ENCODE measurements at regions not wholly inside any gene's neighbourhood (a gene's known extent, or its start where the extent isn't known, plus 50 kb on each side); places are given as distances from the start of the nearest gene placed in this dataset.

DNA sequence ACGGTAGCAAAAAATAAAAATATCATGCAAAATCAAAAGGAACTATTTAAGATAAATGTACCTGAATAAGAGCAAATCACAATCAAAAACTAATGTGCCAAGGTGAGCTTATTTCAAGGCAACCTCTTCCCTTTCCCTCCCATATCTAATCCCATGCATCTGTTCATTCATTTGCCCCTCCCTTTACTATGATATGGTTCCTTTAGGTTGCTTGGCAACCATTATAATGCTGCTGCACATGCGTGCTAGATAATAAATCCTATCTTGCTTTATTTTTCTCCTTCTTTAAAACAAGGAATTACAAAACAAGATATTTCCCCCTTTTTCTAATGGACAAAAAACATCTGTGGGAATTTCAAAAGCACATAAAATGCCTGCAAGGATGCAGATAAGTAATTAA lies 318.2 kb upstream of the POU3F2 start:
- DNase-seq, result no peak

DNA sequence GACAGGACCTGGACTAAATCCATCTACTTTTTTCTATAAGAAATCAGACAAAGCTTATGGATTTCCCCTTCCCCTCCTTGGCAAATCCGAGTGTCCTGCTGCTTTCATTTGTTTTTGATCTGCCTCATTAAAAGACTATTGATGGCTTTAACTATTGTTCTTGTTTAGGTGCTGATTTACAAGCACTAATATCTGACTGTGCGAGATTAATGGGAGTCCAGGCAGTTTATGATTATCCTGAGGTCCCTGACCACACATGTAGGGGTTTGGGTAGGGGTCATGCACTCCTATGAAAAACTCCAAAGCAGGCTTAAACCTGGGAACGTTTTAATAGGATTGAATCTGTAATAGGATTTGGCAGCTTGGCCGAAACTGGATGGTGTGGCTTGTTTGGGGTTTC lies 317.5 kb upstream of the POU3F2 start:
- DNase-seq, result no peak

DNA sequence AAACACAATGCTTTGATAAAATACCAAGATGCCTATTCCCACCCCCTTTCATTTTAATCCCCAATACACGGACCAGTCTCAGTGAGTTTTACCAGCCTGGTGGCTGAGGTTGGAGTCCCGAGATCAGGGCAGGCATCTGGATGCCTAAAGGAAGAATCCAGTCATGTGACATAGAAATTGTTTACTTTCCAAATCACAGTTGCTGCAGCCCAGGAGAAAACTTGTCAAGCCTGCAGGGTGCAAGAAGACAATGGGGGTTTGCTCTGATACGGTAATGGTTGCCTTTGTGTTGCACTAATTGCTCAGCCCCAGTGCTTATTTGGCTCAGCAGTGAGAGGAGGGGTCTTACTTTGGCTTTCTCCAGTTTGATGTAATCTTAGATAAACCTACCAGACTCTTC lies 308.5 kb upstream of the POU3F2 start:
- DNase-seq, result no peak

DNA sequence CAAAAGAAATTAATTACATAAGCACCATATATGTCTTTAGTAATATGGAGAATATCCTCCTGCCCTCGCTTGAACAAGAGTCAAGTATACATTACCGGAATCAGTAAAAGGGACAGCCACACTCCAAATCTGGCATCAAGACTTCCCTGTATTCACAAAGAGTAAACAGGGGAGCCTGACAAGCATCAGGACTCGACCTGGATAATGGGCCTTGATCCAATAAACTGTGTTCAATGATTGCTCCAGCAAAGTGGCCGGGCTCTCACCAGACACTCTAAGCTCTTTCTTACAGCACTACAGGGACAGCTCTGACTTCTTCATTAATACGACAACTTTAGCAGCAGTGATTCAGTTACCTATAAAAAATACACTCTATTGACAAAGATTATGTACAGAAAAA lies 307.9 kb upstream of the POU3F2 start:
- DNase-seq, result no peak

DNA sequence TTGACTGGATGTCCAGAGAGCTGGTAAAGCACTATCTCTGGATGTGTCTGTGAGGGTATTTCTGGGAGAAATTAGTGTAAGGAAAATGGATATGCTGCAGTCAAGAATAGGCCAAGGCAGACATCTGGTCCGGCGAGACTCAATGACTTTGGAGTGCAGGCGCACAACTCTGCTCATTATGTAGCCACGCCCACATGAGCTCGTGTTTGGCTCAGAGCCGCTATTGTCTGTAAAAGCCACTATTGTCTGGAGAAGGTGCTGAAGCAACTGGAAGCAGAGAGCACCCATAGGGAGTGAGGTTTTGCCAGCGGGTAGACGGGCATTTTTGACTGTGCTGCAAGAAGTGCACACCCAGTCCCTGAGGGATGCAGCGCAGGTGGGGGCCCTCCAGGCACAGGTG lies 305.0 kb upstream of the POU3F2 start:
- peak in 46 of 56 donors; percentile 4 to 75 (median 44) for DNase-seq

DNA sequence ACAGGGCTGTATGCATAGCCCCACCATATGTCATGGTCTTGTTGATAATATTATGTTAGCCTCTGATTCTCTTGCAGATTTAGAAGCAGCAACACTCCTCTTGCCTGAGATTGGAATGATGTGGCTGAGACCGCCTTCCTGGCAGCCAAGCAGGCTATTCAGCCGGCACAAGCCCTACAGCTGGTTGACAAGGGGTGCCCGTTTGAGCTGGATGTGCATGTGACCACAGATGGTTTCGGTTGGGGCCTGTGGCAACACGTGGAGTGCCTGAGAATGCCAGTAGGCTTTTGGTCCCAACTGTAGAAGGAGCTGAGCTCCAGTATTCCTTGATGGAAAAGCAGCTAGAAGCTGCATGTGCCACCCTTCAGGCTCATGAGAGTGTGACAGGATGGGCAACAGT lies 303.6 kb upstream of the POU3F2 start:
- peak in 19 of 56 donors; percentile 6 to 62 (median 19) for DNase-seq

DNA sequence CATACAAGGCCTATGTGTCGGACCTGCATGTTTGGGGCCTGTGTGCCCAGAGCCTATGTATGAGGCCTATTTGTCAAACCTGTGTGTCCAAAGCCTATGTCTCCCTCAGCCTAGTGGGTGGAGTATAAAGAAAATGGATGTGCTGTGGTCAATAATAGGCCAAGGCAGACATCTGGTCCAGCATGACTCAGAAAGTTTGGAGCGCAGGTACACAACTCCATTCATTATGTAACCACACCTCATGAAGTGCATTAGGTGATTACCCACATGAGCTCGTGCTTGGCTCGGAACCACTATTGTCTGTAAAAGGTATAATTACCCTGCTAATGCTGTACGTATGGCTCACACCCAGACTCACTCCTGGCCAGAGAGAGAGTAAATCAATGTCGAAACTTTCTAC lies 302.4 kb upstream of the POU3F2 start:
- DNase-seq, result no peak

DNA sequence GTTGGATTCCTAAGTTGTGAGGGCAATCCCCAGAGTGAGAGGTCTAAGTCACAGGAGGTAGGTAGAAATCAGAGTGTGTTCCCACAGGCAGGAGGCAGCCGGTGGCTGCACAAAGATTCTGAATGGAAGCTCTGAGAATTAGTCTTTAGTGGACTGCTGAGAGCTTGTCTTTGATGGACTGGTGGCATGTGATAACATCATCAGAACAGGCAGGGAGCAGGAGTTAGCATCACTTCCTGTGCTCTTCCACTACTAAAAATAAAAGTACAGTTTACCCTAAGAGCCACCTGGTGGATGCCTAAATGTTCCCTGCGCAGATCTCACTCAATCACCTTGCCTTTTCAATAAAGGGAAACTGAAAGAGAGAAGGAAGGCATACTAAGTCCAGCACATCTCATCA lies 294.6 kb upstream of the POU3F2 start:
- DNase-seq, result peak in 1 of 56 donors; percentile 3

DNA sequence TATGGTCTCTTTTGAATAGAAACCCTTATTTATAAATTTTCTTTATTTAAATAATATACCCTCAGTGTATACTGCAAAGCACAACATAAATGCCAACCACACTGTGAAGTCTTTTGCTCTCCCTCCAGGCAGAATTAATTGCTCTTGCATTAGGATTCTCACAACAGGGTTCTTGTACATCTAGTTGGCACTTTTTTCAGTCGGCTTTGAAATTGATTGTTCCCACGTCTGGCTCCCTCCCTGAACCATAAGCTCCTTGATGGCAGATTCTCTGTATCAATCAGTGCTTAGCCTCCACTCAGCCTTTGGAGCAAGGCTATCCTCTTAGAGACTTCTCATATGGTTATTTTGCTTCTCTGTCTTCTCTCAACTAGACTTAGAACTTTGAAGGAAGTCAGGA lies 288.0 kb upstream of the POU3F2 start:
- no peak for DNase-seq

DNA sequence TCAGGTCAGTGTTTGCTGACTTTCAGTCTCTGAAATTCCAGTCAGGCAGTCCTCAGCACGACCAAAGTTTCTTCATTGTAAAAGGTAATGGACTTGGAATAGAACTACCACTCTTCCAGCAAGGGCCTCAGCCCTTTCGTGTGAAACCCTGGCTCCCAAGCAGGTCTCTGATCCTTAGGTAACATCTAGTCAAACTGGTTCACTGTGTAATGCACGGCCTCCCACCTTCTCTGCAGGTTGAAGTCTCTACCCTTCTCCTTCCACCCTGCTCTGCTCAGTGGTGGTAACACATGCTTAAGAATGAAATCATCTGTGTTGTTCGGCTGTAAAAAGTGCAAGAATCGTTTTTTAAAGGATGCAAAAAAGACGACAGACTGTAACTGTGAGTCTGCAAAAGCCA lies 287.2 kb upstream of the POU3F2 start:
- no peak for DNase-seq

DNA sequence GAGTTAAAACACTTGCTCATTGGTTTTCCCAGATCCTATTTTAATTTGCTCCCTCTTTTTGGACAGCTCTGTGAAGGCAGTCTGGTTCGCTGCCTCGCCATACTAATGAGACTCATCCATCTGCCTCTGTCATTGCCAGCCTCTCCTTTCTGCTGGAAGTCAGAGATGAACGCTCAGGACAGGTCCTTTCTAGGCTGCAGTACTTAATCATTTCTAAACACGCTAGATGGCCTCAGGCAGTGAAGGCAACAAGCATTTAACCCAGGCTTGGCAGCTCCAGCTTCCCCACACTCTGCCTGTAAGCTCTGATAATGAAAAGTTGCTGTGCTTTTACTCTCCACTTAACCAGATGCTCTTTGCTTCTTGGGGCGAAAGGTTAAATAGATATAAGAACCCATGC lies 286.7 kb upstream of the POU3F2 start:
- DNase-seq, result peak in 4 of 56 donors; percentile 5 to 22 (median 8)

DNA sequence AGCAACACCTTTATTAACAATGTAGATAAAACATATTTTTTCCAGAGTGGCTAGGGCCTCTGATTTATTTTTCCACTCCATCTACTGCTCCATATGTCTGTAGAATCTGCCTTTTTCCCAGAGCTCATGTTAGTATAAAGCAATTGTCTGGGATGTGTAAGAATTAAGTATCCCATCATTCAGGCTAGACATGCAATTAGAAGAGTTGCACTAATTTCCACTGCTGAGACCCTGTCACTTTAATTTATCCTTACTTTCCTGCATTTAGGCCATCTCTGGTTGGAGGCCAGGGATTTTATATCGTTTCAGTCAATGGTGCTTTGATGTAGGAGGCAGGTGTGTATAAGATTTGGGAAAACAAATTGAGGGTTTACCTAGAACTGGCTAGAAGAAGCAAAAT lies 286.1 kb upstream of the POU3F2 start:
- DNase-seq, result no peak

DNA sequence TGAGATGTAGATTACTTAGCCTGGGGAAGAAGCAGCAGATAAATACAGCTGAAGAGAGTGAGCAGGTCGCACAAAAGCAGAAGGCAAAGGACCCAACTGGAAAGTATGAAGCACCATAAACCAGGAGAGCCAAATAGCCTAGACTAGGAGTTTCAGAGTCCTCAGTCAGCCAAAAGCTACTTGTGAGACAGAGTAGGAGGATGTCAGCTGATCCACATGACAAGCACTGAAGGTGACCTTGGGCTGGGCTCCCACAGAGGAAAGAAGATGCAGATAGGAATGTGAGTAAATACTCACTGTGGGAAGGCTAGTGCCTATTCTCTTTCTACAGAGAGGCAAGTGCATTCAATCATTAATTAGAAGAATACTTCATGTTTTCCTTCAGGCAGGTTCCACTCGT lies 274.0 kb upstream of the POU3F2 start:
- DNase-seq, result no peak

DNA sequence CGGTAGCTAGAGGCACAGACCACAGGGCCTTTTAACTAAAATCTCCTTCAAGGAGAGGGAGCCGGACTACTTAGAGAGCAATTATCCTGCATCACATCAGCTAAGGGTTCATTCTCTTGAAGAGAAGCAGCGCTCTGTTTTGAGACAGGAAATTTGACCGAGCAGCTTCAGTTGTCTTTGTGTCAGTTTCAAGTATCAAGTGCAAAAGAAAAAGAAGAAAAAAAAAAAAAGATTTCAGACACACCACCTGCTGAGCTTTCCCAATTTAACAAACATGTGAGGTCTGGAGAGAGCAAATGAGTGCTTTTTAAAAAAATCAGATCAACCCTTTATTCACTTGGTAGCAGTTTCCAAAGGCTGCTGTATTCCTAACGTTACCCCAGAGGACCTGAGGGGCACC lies 273.5 kb upstream of the POU3F2 start:
- DNase-seq, result no peak

DNA sequence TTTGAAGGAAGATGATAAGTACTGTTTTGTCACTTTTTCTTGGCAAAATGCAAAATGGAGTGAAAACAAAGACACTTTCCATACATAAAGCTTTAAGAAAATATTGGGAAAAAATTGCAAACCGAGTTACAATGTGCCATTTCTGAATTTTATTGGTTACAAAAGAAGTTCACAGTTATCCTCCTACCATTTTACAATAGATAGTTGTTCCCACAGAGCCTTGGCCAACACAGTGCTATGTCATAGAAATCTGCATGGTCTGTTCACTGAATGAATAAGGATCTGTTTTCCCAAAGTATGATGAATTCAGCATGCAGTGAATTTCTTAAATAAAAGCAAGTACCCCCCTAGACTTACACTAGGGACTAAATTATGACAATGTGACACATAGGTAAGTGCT lies 268.2 kb upstream of the POU3F2 start:
- peak in 14 of 56 donors; percentile 3 to 33 (median 13) for DNase-seq

DNA sequence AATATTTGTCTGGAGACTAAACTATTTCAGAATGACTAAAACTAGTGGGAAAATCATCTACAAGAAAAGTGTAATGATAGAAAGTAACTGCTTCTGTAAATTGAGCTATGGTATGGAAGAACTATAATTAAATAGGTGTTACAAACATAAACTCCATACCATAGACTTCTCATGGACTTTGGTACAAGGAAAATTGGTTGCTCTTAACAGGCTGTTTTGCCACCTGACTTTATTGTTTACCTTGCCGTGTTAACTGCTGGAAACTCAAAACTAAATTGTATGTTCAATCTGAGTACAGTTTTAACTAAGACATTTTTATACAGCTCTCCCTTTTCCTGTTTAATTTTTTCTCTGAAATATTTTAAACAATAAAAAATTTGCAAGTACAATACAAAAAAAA lies 261.8 kb upstream of the POU3F2 start:
- no peak for DNase-seq

DNA sequence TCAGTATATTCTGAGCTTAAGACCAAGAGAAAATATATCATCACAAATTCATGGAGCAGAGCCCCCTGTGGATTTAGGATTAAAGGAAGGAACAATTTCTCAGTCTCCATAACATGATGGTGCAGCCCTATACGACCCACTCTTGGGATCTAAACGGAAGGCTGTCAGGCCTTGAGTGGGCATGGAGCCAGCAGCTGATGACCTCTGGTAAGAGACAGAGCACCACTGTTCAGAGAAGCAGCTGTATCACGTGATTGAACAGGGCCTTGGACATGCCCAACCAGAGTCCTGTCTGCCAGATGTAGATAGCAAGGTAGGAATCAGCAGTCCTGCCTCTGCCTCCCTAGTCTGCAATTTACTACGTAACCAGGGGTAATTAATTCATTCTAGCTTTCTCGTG lies 259.4 kb upstream of the POU3F2 start:
- peak in 54 of 56 donors; percentile 3 to 89 (median 57) for DNase-seq

DNA sequence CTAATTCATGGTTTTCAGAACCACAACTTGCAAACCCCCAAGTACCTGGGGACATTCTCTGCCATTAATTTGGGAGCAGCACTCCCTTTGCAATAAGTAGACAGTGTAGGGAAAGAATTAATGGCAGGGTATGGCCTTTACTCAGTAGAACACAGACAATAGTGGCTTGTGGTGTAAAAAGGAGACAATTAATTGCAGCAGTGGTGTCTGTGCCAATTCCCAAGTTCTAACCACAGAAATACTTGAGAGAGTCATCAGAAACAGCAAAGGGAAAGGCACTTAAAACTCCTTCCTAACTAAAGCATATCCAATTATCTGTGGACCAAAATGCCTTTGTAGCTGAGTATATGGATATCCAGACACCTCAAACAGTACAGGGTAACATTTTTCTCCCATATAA lies 257.6 kb upstream of the POU3F2 start:
- DNase-seq, result no peak

DNA sequence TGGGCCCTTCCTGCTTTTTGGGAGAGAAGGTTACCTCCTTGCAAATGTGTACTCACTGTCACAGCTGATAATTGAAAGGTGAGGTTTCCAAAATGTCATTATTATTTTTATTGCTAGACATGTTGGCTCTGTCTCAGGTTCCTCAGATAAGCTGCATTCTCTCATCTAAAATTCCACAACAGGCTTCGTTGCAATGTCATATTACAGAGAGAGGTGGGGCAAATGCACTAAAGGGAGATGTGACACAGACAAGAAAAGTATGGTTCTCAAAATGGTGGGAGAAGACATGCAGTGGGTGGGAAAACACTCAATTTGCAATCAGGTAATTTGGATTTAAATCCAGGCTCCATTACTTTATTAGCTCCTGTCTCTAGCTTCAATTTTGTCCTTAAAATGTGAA lies 256.4 kb upstream of the POU3F2 start:
- DNase-seq, result no peak

DNA sequence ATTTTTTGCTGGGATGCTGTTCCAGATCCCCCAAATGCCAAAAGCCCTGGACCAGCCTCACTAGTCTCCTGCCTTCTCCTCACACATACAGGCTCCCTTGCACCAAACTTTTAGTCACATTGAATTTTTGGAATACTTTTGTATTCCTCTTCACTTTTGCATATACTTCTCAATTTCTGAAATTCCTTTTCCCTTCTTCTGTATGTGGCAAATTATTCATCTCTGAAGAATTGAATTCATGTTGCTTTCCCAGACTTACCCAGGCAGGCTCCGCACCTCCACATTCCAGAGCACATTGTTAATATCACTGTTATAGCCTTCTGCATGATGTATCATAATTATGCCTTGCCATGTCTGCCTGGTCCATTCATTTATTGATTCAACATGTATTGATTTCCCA lies 255.3 kb upstream of the POU3F2 start:
- no peak for DNase-seq

DNA sequence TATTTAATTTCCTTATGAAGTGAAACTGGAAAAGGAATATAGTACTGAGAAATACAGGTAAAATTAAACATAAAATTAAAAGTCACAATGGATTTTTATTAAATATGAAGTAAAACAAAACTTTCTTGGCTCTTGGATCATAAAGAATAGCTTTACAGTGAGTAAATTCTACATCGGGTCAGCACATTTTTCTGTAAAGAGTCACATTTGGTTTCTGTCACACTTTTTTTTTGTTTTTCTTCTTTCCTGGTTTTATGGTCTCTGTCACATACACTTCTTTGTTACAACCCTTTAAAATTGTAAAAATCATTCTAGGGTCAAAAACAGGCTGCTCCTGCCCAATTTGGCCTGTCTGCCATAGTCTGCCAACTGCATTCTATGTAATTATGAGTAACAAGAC lies 254.4 kb upstream of the POU3F2 start:
- no peak for DNase-seq

DNA sequence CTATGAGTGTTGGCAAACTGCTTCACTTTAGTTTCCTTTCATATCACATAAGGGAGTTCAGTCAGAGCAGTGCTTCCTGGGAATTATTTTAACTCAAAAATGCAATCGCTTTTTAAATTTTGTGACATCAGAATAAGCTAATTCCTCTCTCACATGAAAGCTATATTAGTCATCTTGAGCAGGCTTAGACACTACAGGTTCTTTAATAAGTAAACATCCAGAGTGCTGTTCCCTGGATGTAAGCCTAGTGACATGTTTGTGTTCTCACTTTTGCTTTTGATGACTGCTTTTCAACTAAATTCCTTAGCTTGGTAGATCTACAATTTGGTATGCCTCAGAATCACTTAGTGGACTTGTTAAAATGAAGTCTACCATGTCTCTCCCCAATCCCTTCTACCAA lies 252.7 kb upstream of the POU3F2 start:
- no peak for DNase-seq

DNA sequence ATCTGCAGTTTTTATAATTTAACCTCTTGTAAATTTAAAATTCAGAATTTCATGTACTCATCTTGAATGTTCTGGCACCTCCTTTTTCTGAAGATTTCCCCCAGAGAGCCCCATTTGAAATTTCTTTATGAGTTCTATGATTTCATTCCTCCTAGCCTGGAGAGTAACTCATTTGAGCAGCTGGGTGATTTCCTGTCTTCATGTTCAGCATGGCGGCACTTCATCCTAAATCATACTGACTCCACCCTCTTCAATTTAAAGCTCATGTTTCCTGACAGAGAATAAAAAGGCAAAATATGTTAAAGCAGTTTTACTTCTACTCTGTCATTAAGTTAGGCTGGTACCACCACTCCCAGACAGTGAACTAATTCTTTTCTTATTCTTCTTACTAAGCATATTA lies 250.9 kb upstream of the POU3F2 start:
- DNase-seq, result no peak

DNA sequence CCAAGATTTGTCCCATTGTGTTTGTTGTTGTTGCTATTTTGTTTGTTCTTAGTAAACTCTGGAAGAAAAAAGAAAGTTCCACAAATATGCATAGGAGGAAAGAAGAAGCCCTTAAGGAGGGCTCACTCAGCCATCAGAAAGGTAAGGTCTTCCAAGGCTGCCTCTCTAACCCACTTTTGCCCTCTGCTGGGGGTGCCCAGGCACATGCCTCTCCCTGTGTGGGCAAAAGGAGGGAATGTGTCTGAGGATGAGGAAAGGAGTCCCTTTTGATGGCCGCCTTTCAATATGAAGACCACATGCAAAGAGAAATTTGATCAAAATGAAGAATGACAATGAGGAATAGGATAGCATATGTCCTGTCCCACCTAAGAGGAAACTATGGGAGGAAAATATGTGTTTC lies 248.2 kb upstream of the POU3F2 start:
- peak in 2 of 56 donors; percentile 4 to 9 for DNase-seq

DNA sequence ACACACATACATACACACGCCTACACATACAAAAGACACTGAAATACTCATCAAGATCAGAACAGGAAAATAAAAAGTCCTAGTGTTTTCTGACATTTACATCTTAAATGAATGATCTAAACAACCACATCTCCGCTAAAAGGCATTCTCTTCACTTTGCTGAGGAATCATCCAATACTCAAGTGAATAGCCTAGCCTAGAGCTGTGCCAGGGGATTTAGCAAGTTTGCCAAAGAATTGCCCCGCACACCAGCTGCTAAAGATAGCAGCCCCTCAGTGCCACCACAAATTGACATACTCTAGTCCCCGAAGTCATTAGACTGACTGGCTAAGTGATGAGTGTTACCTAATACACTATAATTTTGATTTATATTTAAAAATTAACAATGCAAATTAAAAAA lies 246.8 kb upstream of the POU3F2 start:
- DNase-seq, result no peak

Data from nucleus accumbens (tissue), 56 donors.